ENCODE measurements at regions not wholly inside any gene's neighbourhood (a gene's known extent, or its start where the extent isn't known, plus 50 kb on each side); places are given as distances from the start of the nearest gene placed in this dataset.

DNA sequence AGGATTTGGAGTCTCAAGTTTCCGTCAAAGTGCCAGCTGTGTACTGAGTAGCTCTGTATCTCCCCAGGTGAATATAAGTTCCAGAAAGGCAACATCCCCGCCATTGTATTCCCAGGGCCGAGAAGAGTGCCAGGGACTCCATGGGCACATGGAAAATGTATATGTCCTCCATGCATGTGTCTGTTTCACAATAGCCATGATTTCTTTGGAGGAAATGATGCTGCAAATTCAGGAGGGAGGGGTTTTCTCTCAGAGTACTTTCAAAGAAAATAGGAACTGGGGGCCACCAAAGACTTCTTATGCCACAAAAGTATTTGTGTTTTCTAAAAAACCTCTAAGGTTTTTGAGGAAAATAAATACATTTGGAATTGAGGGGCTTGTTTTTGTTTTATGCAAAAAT, 524.6 kb downstream of the BNC2 start:
- TF ChIP-seq, protein P1, sequence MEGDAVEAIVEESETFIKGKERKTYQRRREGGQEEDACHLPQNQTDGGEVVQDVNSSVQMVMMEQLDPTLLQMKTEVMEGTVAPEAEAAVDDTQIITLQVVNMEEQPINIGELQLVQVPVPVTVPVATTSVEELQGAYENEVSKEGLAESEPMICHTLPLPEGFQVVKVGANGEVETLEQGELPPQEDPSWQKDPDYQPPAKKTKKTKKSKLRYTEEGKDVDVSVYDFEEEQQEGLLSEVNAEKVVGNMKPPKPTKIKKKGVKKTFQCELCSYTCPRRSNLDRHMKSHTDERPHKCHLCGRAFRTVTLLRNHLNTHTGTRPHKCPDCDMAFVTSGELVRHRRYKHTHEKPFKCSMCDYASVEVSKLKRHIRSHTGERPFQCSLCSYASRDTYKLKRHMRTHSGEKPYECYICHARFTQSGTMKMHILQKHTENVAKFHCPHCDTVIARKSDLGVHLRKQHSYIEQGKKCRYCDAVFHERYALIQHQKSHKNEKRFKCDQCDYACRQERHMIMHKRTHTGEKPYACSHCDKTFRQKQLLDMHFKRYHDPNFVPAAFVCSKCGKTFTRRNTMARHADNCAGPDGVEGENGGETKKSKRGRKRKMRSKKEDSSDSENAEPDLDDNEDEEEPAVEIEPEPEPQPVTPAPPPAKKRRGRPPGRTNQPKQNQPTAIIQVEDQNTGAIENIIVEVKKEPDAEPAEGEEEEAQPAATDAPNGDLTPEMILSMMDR (conservative IDR thresholded peaks at IDR 0.05 in 1 of 2, IDR thresholded peaks at IDR 0.05 in 1 of 2; ENCODE audit: low read depth in 1 of 2, low read length in 2 of 2): no peak
- TF ChIP-seq EZH2 (IDR thresholded peaks at IDR 0.05; ENCODE audit: low read length, missing control alignments): no peak

Data from fibroblast of lung (primary cell).